ENCODE measurements at regions not wholly inside any gene's neighbourhood (a gene's known extent, or its start where the extent isn't known, plus 50 kb on each side); places are given as distances from the start of the nearest gene placed in this dataset.

DNA sequence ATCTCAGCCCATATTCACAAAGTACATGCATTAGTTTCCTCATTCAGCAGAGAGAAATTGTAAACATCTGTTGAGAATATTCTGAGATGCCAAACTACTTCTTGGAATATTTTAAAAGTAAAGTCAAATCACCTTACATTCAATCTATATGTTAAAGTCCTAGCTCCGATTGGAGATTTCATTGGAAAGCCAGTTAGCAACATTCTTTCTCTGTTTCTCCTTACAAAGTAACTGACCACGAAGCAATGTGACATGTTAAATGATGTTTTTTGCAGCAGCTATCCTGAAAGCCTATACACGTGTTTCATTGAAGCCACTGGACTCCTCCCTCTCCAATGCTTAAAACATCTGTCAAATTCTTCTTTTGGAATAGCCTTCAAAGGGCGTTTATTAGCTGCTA, 379.1 kb upstream of the CCNH start:
- Histone ChIP-seq H3K79me2 (ENCODE audit: control insufficient read depth, insufficient read depth, low read length) (no peaks in the 10 kb centered on the region), H4K20me1 (ENCODE audit: control insufficient read depth, insufficient read depth, low read length, poor library complexity, severe bottlenecking) (no peaks in the 10 kb centered on the region), H3K27ac (ENCODE audit: low read length in 2 of 2) (no peak overlapping the region), H2AFZ (ENCODE audit: insufficient read depth, low read depth, low read length, poor library complexity, severe bottlenecking) (no peak overlapping the region), H3K4me1 (ENCODE audit: control insufficient read depth in 2 of 2, insufficient read depth in 2 of 2, low read length in 2 of 2) (no peaks in the 10 kb centered on the region), H3K36me3 (replicated peaks in 1 of 2; ENCODE audit: control extremely low read depth in 1 of 2, control insufficient read depth in 1 of 2, extremely low read depth in 1 of 2, insufficient read depth in 2 of 2, low read length in 1 of 2) (no peaks in the 10 kb centered on the region), H3K4me3 (ENCODE audit: control extremely low read depth in 1 of 5, extremely low read depth in 1 of 5, insufficient read depth in 1 of 5, low read depth in 2 of 5, low read length in 4 of 5) (no peak overlapping the region), H3K27me3 (replicated peaks in 1 of 4; ENCODE audit: control extremely low read depth in 1 of 4, control insufficient read depth in 3 of 4, insufficient read depth in 4 of 4, low read length in 3 of 4) (peaks cover 0 to 10% (median 2%) of the 10 kb centered on the region in 4 experiments), H3K4me2 (replicated peaks; ENCODE audit: low read depth, low read length, poor library complexity, severe bottlenecking) (no peak overlapping the region), H3K9ac (ENCODE audit: low read length) (no peak overlapping the region), H3K9me3 (ENCODE audit: control extremely low read depth in 1 of 3, control insufficient read depth in 2 of 3, insufficient read depth in 1 of 3, low read length in 2 of 3) (no peaks in the 10 kb centered on the region)
- Mint-ChIP-seq H3K9me3 (ENCODE audit: insufficient read depth) (no peaks in the 10 kb centered on the region), H3K27ac (no peak overlapping the region), H3K4me1 (no peaks in the 10 kb centered on the region), H3K4me3 (no peak overlapping the region), H3K27me3 (peaks cover 19% of the 10 kb centered on the region)
- 67% methylated on average over 1 of the region's 4 CpGs for WGBS (ENCODE audit: insufficient coverage)
- ChIA-PET POLR2A (no interaction called here), CTCF (interaction anchor here (1.2 kb wide), 1 partner anchor 10 kb away, joined by 6 read pairs; no protein-coding TSS in a partner anchor)
- TF ChIP-seq EZH2 (IDR thresholded peaks at IDR 0.05; ENCODE audit: borderline replicate concordance, insufficient read depth, low read depth, low read length, poor library complexity, severe bottlenecking), result no peak
- TF ChIP-seq, protein P1, sequence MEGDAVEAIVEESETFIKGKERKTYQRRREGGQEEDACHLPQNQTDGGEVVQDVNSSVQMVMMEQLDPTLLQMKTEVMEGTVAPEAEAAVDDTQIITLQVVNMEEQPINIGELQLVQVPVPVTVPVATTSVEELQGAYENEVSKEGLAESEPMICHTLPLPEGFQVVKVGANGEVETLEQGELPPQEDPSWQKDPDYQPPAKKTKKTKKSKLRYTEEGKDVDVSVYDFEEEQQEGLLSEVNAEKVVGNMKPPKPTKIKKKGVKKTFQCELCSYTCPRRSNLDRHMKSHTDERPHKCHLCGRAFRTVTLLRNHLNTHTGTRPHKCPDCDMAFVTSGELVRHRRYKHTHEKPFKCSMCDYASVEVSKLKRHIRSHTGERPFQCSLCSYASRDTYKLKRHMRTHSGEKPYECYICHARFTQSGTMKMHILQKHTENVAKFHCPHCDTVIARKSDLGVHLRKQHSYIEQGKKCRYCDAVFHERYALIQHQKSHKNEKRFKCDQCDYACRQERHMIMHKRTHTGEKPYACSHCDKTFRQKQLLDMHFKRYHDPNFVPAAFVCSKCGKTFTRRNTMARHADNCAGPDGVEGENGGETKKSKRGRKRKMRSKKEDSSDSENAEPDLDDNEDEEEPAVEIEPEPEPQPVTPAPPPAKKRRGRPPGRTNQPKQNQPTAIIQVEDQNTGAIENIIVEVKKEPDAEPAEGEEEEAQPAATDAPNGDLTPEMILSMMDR (IDR thresholded peaks at IDR 0.05), result no peak
- DNase-seq (no peak), ATAC-seq (ENCODE audit: low read depth) (no peak)
- intact Hi-C loops (cut with micrococcal nuclease), result no loop called here

DNA sequence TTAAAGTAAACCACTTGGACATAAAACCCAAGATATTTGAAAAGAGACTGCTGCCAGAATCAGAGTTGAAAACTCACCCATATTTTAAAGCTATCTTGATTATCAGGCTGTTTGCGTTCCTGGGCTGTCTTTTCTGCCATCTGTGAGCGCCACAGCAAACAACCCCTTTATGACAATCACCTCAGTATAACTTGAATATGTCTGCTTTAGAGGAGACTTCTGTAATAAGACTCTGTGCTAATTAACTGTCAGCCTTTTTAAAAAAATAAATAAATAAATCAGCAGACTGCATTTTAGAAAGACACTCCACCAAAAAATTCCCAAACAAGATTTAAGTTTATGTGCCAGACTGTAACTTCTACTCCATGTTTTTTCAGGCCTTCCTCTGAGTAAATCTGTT, 375.7 kb upstream of the CCNH start:
- Mint-ChIP-seq H3K27me3 (peaks cover 18% of the 10 kb centered on the region), H3K4me1 (no peaks in the 10 kb centered on the region), H3K27ac (no peak overlapping the region), H3K4me3 (no peak overlapping the region), H3K9me3 (ENCODE audit: insufficient read depth) (no peaks in the 10 kb centered on the region)
- CTCF ChIA-PET, result no interaction called here
- H3K4me1 ChIP-seq (ENCODE audit: control insufficient read depth in 2 of 2, insufficient read depth in 2 of 2, low read length in 2 of 2), result no peaks in the 10 kb centered on the region
- H3K9ac ChIP-seq (ENCODE audit: low read length), result no peak overlapping the region
- no peak overlapping the region for H3K4me2 ChIP-seq (replicated peaks; ENCODE audit: low read depth, low read length, poor library complexity, severe bottlenecking)
- ATAC-seq (ENCODE audit: low read depth), result no peak
- no CpG with 5 or more reads among the region's 2 CpGs for WGBS (ENCODE audit: insufficient coverage)
- TF ChIP-seq, protein P1 (IDR thresholded peaks at IDR 0.05), result no peak
- no peak for TF ChIP-seq EZH2 (IDR thresholded peaks at IDR 0.05; ENCODE audit: borderline replicate concordance, insufficient read depth, low read depth, low read length, poor library complexity, severe bottlenecking)
- no peak overlapping the region for H3K27ac ChIP-seq (ENCODE audit: low read length in 2 of 2)
- intact Hi-C loops (cut with micrococcal nuclease), result no loop called here
- H3K9me3 ChIP-seq (ENCODE audit: control extremely low read depth in 1 of 3, control insufficient read depth in 2 of 3, insufficient read depth in 1 of 3, low read length in 2 of 3), result no peaks in the 10 kb centered on the region
- no peaks in the 10 kb centered on the region for H3K79me2 ChIP-seq (ENCODE audit: control insufficient read depth, insufficient read depth, low read length)
- H3K4me3 ChIP-seq (ENCODE audit: control extremely low read depth in 1 of 5, extremely low read depth in 1 of 5, insufficient read depth in 1 of 5, low read depth in 2 of 5, low read length in 4 of 5), result no peak overlapping the region
- DNase-seq, result no peak
- H2AFZ ChIP-seq (ENCODE audit: insufficient read depth, low read depth, low read length, poor library complexity, severe bottlenecking), result no peak overlapping the region
- POLR2A ChIA-PET, result no interaction called here
- peaks cover 0 to 7% (median 0%) of the 10 kb centered on the region in 4 experiments for H3K27me3 ChIP-seq (replicated peaks in 1 of 4; ENCODE audit: control extremely low read depth in 1 of 4, control insufficient read depth in 3 of 4, insufficient read depth in 4 of 4, low read length in 3 of 4)
- no peaks in the 10 kb centered on the region for H4K20me1 ChIP-seq (ENCODE audit: control insufficient read depth, insufficient read depth, low read length, poor library complexity, severe bottlenecking)
- H3K36me3 ChIP-seq (replicated peaks in 1 of 2; ENCODE audit: control extremely low read depth in 1 of 2, control insufficient read depth in 1 of 2, extremely low read depth in 1 of 2, insufficient read depth in 2 of 2, low read length in 1 of 2), result no peaks in the 10 kb centered on the region

All from B cell (primary cell).